Femur (tissue), 1 donor: ENCODE measurements at regions not wholly inside any gene's neighbourhood (a gene's known extent, or its start where the extent isn't known, plus 50 kb on each side); places are given as distances from the start of the nearest gene placed in this dataset.

Experiments used
- DNase-seq: peaks from one replicate; pipeline ENCODE4 v3.0.0-alpha.2; 2017

DNA sequence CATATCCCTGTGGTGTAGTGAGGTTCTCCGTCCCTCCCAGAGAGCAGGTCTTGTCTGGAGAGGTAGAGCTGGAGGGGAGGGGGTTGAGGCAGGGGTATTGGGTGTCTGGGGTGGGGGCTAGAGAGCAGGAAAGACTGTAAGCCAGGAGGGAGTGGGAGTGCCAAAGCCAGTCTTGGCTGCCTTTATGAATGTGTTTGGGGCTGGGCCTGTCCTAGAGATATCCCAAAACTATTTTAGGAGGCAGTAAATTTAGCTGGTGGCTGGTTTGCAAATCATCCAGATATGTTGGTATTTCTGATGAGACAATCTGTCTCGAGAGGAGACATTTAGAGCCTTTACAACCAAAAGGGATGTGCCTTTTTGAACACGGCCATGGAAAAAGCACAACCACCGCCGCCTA, 166.6 kb downstream of the TLE3 start:
- no peak for DNase-seq

DNA sequence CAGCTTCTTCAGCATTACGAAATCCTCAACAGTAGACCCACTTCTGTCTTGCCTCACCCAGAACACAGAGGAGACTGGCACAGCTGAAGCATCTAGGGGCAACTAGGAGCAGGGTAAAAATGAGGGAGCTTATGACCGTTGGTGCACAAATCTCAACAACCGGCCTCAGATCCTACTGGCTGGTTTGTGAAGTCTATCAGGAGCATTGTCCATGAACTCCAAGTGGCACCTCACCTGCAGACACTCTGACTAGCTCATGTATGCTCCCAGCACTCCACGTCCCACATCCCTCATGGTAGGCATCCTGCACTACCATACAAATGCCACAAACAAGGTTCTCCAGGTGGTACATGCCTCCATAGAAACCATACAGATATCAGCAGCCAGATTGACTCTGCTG, 163.1 kb downstream of the TLE3 start:
- no peak for DNase-seq

DNA sequence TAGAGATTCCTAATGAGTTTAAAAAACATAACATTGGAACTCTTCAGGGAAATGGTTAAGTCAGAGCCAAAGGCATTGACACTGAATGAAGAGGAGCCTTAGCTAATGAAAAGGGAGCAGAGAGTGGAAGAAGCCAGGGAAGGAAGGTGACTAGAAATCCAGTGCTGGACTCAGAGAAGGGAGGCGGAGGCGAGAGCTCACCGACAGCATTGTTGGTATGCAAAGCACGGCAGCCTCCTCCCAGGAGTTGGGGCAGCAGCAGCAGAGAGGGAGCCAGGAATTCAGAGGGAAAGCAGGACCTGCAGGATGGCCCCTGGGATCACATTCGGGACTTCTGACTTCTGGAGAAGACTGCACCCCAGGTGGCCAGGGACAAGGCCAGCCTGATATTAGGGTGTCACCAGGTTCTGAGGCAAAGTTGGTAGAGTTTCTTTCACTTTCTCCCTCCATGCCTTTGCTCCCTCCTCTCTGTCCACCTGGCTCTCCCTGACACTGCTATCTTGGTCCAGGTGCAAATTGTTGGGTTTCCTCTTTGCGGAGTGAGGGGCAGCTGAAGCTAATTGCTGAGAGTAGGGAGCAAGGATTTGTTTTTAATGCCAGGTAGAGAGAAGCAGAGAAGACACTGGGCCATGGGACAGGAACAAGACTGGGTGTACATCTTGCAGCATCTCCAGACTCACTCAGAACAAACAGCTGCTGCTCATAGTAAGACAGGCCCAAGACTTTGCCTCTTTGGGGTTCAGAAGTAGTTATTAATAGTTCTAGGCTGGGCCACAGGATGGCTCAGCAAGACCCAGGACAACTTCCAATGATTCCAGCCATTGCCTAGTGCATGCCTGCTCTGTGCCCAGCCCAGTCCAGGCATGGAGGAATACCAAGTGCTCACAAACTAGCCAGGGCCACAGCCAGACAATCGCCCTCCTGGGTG, 157.9 kb downstream of the TLE3 start:
- no peak for DNase-seq

DNA sequence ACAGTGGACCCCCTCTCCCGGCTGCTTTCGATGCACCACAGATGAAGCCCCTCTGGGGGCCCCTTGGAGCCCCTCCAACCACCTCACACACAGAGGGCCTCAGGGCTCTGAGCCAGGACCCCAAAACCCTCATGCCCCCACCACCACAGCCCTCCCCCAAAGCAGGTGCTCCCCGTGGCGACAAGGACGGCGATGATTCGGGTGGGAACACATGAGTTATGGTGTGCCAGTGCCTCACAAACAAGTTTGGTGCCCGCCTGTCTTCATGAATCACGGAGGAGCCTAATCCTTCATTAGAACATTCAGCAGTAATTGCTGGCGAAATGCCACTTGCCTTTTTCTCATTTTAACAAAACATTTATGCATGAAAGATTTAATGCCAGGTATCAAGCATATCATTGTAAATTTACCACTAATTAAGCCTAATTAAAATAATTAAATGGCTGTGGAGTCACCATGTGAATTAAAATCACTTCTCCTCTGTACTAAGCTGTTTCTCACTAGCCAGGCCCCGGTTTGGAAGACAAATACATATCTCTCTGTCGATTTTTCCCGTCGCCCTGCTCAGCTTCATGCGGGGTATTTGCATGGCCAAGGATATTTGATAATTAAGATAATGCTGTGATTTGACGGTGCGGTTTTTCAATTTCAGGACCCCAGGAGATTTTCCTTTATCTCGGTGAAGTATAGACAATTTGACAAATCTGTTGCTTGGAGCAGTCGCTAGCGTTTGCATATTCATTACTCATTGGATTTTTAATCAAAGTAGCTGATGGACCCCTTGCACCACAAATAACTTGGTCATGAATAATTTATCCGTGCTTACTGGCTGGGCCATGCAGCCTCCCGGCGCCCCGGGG, 157.0 kb downstream of the TLE3 start:
- no peak for DNase-seq

DNA sequence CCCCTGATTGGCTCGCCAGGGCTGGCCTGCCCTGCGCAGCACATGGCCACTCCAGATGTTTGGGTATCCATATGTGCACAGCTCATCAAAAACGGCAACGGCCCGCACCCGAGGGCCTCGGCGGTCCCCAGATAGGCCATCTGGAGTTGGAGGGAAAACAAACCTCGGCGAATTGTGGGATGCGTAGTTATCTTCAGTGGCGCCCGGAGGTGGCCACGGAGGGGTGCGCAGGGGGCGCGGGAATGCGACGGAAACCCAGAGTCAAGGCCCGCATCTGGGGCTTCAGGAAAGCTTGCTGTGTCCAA, 156.5 kb downstream of the TLE3 start:
- no peak for DNase-seq

DNA sequence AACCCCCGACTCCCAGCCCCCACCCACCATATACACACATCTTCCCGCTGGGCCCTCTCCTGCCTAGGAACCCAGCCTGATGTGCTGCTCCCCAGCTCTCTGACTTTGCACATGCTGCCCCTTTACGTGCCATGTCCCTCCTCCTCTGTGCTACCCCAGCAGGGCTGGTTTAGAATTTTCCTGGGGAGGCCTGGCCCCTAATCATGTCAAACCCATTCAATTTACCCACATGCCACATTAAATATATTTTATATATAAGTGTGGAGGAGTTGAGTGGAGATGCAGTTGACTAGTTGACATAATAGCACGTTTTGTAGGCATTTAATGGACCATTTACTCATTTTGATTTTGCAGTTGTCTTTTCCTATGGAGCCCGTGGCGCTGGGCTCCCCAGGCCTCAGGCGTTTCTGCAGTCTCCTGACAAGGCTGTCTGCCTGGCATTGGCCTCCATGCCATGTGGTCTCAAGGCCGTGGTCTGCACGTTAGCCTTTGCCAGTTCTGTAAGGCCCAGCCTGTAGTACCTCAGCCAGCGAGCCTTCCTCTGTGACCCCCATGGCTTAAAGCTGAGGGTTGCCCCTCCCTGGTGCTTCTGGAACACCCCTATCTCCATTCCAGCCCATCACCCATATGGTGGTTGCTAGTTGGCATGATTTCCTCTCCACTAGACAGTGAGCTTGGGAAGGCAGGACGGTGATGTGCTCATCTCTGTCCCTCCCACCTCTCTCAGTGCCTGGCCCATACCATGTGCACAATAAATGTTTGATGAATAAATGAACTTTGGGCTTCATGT, 155.8 kb downstream of the TLE3 start:
- DNase-seq = no peak

DNA sequence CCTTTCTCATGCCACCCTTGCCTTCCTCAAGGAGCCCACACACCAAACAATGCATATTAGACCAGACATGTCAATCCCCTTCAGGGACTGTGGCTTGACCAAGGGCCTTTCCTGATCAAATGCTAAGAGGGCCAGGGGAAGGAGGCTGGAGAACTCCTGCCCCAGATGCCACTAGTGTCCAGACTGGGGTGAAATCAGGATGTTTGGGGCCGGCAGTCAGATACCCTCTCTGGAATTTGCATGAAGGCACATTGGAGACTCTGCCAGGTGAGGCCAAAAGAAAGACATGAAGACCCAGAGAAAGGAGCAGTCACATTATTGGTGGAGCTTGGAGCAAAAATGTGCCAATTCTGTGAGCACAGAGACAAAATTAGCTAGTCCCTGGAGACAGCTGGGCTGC, 154.1 kb downstream of the TLE3 start:
- DNase-seq = no peak

DNA sequence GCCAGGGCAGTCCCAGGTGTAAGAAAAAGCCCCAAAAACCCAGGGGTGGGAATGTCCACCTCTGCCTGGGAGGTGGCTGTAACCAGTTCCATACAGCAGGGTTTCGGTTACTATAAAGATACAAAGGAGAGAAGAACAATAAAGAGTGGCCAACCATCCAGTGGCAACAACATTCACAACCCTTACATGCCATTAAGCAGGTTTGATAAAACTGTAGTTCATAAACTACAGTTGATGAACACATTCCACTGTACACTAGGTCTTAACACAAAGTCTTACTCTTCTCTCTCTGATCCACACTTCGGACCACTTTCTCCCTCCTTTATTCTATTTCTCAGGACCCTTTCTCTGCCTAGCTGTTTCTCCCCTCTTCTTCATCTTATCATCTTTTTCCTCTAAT, 152.0 kb downstream of the TLE3 start:
- no peak for DNase-seq

DNA sequence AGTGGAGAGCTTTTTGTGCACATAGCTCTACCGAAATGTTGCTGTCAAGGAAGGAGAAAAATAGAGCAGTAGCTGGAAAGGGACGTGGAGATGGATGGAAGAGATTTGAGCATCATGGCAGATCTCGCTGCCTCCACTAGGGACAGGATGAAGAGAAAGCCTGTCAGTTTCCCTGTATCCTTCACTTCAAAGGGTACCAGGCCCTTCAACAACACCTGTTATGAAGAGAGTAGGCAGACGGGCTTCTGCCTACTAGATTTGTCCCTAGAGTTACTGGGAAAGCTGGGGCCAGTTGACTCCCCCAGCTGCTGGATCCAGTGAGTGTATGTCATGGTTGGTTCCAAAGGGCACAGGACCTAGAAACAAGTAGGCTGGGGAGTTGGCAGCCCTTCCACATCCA, 150.8 kb downstream of the TLE3 start:
- no peak for DNase-seq

DNA sequence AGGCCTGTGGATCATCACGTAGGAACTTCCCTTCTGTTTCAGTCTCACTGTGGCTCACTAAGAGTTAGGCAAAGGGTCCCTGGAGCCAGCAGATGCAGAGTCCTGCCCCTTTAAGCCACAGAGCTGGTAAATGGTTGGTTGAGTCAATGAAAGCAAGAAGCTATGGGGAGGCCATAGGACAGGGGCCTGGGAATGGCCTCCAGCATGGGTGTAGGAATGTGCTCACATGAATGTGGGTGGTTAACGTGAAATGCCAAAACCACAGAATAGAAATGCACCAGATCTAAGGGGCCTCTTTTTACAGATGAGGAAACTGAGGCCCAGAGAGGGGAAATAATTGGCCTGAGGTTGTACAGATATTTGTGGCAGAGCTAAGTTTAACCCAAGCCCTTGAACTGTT, 150.3 kb downstream of the TLE3 start:
- no peak for DNase-seq

DNA sequence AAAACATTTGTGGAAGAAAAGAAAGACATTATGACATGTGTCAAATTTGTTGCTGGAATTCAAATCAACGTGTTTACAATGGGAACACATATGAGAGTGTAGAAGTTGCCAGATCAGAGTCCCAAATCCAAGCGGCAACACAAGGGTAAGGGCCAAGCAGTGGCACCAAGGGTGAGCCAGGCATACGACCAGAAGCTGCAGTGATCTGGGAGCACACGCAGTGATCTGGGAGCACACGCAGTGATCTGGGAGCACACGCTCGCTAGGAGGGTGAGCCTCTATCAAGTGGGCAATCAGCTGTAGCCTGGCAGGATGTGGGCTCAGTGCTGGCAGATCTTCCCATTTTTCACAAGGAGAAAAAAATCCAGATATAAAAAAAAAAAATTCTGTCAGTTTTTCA, 148.2 kb downstream of the TLE3 start:
- DNase-seq = no peak

DNA sequence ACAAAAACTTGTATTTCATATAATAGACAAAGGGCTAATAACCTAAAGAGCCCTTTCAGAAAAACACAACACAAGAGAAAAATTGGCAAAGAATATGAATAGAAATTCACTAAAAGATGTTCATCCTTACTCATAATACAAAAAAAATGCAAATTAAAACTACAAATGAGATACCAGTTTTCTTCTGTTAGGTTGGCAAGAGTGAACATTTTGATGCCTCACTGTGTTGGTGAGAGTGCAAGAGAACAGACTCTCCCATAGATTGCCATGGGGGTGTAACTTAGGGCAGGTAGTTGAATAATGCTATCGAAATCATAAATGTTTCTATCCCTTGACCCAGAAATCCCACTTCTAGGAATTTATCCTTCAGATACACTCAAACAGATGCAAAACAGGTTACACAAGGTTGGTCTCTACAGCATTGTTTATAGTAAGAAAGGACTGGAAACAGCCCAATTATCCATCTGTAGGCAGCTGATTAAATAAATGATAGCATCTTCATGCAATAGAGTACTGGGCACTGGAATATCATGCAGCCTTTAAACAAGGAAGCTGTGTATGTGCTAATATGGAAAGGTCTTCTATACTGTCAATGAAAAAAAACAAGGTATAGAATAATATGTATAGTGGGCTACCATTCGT, 146.3 kb downstream of the TLE3 start:
- no peak for DNase-seq

DNA sequence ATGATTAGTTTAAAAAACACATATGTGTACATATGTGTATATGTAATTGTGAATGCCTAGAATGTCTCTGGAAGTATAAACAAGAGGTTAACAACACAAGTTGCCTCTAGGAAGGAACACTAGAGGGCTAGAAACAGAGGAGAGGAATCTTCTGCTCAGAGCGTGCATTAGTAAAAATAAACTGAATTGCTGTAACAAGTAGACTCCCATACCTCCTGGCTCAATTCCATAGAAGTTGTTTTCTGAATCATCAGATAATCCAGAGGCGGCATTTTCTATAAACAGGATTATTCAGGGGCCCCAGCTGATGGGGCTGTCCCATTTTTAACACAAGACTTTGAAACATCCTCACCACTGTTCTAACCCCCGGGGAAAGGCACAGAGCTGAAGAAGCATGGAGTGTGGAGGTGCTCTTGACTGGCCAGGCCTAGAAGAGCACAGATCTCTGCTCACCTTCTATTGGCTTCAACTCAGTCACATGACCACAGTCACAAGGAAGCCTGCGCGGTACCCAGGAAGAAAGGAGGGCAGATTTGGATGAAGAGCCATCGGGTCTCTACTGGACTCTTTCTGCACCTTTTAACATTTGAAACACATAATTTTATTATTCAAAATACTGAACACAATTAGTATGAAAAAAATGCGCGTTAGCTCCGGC, 145.7 kb downstream of the TLE3 start:
- DNase-seq = no peak

DNA sequence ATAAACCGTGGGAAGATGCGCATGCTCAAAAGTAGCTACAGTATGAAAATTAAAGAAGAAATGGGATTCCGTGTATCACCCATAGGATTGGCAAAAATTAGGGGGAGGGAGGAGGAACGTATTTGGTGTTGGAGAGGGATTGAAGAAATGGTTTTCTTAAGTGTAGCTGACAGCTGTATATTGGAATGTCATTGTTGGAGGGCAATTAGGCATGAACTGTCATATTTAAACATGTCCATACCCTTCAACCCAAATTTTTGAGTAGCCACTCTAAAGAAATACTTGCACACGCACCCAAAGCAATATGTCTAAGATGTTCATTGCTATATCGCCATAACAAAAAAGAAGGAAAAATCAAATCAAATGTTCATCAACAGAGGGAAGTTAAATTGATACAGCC, 144.7 kb downstream of the TLE3 start:
- DNase-seq = no peak

DNA sequence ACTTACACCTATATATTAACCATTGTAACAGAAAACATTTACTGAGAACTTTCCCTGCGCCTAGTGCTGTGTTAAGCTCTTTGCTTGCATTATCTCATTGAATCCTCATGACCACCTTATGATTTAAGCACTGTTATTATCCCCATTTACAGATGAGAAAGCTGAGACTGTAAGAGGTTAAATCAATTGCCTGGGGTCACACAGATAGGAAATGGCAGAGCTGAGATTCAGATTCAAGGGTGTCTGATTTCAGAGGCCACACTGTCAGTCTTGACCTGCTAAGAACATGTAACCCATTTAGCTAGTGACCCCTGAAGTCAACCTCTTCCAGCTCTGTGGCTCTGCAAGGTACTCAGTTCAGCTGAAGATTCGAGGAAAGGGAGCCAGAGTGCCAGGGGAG, 143.9 kb downstream of the TLE3 start:
- DNase-seq = no peak

DNA sequence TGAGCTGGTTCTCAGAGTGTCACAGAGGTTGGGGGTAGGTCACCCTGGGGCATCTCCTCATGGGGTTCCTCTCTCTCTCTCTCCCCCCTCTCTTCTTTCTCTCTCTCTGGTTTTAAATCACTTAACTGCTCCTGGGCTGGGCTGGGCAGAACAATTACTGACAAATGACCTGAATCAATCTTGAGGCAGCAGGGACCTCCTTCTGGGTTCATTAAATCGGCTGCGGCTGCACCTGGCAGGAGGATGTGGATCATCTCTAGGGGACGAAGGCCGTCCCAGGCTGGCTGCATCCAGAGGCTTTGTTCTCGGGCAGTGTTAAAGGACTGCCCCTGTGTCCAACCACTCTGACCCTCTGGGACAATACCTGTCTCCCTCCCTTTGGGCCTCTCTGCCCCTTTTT, 143.1 kb downstream of the TLE3 start:
- no peak for DNase-seq

DNA sequence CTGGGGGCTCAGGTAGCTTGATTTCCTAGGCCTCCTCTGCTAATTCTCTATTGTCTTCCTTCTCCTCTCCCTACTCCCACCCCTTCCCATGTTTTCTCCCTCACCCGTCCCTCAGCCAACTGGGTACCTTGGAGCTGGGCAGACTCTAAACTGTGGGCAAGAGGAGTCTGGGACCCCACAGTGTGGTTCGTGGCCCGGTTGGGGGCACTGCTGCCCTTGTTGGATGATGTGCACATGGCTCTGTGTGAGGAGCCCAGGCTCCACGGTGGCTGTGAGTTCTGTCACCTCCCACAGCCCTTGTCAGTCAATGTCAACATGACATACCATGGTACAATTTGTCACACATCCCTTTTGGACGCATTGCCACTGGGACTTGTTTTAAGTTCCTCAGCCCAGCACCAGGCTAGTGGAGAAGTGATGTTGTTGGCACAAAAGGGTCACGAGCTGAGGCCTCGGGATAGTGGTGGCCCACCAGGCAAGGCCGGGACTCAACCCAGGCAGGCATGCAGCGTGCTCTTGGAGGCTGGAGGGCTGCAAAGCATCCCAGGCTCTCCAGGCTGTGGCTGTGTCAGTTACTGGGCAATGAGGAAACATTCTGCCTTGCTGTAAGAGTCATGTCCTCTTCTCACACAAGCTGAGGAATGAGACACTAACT, 142.3 kb downstream of the TLE3 start:
- no peak for DNase-seq

DNA sequence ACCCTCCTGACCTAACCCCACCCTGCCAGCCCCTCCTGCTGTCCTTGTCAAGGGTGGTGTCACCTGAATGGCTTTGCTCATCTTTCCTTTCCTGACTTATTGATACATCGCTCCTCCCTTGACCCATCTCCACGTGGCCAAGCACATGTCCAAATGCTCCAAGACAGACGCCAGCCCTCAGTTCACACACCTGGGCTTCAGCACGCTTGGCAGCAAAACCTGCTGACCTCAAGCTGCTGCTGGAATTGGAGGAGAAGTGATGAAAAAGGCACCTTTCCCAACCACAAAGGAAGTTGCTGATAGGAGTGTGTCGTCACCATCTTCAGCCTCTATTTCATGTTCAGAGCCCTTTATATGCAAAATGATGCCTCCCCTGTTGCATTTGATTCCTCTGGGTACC, 141.3 kb downstream of the TLE3 start:
- no peak for DNase-seq

DNA sequence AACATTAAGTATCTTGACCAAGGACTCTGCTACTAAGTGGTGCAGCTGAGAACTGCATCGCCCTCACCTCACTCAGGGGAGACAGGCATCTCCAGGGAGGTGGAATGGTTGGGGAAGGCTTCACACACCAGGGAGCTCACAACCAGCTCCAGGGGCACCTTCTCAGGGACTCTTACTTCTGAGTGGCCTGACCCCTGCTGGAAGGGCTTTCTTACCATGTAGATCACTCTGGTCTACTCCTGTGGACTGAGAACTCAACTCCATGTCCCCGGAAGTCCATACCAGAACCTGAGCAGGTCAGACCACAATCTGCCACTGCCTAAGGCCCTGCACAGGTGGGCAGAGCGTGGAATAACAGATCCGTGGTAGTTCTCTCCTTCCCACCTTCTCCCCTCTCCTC, 140.5 kb downstream of the TLE3 start:
- no peak for DNase-seq

DNA sequence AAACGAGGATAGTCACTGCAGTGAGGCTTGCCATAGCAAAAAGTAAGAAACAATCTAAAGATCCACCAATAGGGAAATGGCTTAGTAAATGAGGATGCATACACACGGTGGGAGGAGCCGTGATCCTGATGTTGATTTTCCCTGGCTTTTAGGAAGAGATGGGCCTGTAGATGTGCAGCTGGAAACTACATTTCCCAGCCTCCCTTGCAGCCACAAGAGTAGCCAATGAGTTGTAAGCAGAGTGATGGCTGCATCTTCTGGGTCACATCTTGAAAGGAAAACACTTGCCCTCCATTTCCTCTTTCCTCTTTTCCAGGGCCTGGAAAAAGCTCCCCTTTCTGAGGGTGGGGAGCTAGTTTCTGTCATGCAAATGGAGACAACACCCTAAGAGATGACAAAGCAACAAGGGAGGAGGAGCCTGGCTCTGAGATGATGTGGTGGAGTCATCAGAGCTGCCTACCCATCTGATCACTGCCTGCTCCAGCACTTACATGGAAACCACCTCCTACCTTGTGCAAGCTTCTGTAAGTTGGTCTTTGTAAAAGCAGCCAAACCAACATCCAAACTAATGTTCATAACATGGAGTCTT, 139.1 kb downstream of the TLE3 start:
- DNase-seq = no peak

DNA sequence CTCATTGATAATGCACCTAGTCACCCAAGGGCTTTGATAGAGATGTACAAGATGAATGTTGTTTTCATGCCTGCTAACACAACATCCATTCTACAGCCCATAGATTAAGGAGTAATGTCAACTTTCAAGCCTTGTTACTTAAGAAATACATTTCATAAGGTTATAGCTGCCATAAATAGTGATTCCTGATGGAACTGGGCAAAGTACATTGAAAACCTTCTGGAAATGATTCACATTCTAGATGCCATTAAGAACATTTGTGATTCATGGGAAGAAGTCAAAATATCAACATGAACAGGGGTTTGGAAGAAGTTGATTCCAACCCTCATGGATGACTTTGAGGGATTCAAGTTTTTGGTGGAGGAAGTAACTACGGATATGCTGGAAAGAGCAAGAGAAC, 135.2 kb downstream of the TLE3 start:
- no peak for DNase-seq

DNA sequence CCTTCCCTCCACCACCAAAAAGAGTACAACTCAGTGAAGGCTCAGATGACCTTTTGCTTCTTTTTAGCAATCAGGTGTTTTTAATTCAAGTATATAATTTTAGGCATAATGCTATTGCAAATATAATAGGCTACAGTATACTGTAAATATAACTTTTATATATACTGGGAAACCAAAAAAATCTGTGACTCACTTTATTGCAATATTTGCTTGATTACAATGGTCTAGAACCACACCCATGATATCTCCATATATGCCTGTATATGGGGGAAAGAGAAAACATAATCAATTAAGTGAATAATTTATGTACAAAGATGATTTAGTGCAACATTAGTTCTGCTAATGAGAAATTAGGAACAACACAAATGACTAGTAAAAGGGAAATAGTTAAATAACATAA, 134.3 kb downstream of the TLE3 start:
- no peak for DNase-seq
